Heart left ventricle (tissue), 16 donors: ENCODE measurements at regions not wholly inside any gene's neighbourhood (a gene's known extent, or its start where the extent isn't known, plus 50 kb on each side); places are given as distances from the start of the nearest gene placed in this dataset.
"Not testable (repeated sequence)": the region's sequence is repeated elsewhere in the genome, so short reads cannot be mapped to it uniquely, and the experiment has no call there.

ENCODE experiments used
- ATAC-seq, 4 donors: fragments of 200-7000 bp; cut with Tn5 transposase; one replicate each; pipeline ENCODE4 v1.9.1; 2020 to 2022; ENCODE audit warnings: moderate library complexity in 4 of 4, mild to moderate bottlenecking in 3 of 4, moderate number of reproducible peaks in 1 of 4
- DNase-seq, 5 donors: peaks; one replicate each; pipeline ENCODE4 v3.0.0-alpha.2; 2020
- H3K27ac ChIP-seq, 12 donors: fragments of 200-600 bp; sonication (generic) in 4 of 12; one replicate each; pipeline versions ENCODE4 v1.5.0 to v1.8.0; 2016 to 2022; ENCODE audit warnings: mild to moderate bottlenecking in 2 of 12
- H3K27me3 ChIP-seq, 9 donors: fragments of 200-600 bp; sonication (generic) in 2 of 9; one replicate each; pipeline versions ENCODE4 v1.5.1 to v1.8.0; 2016 to 2022; ENCODE audit warnings: mild to moderate bottlenecking in 3 of 9
- H3K36me3 ChIP-seq, 9 donors: fragments of 200-600 bp; sonication (generic) in 2 of 9; one replicate each; pipeline versions ENCODE4 v1.5.0 to v1.8.0; 2018 to 2022; ENCODE audit warnings: mild to moderate bottlenecking in 2 of 9
- H3K4me1 ChIP-seq, 12 donors: fragments of 200-600 bp; sonication (generic) in 4 of 12; one replicate each; pipeline versions ENCODE4 v1.5.0 to v1.8.0; 2016 to 2022; ENCODE audit warnings: mild to moderate bottlenecking in 3 of 12
- H3K4me3 ChIP-seq, 12 donors: fragments of 200-600 bp; sonication (generic) in 4 of 12; one replicate each; pipeline versions ENCODE4 v1.5.0 to v1.8.0; 2017 to 2022; ENCODE audit warnings: mild to moderate bottlenecking in 9 of 12, moderate library complexity in 4 of 12
- H3K9me3 ChIP-seq, 12 donors: fragments of 200-600 bp; sonication (generic) in 4 of 12; one replicate each; pipeline versions ENCODE4 v1.5.0 to v1.8.0; 2016 to 2022; ENCODE audit warnings: mild to moderate bottlenecking in 1 of 12
- POLR2A ChIP-seq, 2 donors: fragments of 450-650 bp; IDR thresholded peaks; one replicate each; pipeline ENCODE4 v1.6.1; 2017; ENCODE audit warnings: antibody characterized with exemption in 2 of 2, mild to moderate bottlenecking in 2 of 2, moderate library complexity in 2 of 2
- WGBS, 4 donors: extraction: QIAGEN DNeasy Blood & Tissue Kit in 2 of 4; methylation state at CpG; one replicate each; pipeline versions ENCODE4 v1.1.5 to v1.1.7; 2013 to 2018; 5-methylcytosine and 5-hydroxymethylcytosine counted together
- intact Hi-C, 10 donors: fragments of 100-400 bp; cut with DNase I; formaldehyde crosslinking; loops; one replicate each; pipeline versions ENCODE4 v1.11.1 to v1.14.2; 2022
- TF ChIP-seq, protein P1 (sequence below), 12 donors: fragments of 200-600 bp; sonication (generic) in 4 of 12; IDR thresholded peaks; one replicate each; pipeline versions ENCODE4 v1.5.0 to v1.8.0; 2018 to 2022; ENCODE audit warnings: antibody characterized with exemption in 12 of 12, mild to moderate bottlenecking in 5 of 12
- donor health status: ischemic (EF 13 %, LVEDD 7.1; RV severe dilation, severe dysfunction).
- donor health status: healthy with polysubstance abuse.
- donor health status: DM: no; HTN: yes; CAD: no.
- donor health status: DM: no; HTN: no; CAD: no.
- donor health status: ischemic (EF 25% LVEDD 6.9; RV normal size, moderate dysfunction).
- donor health status: ischemic (EF 25% LVEDD 5.7; RV mildly dilated, moderate dysfunction).
- donor health status: healthy.
- donor health status: DM: yes; HTN: yes; CAD: no.
- donor health status: ischemic (EF 35%, LVEDD 5.7; RV mildly dilated, moderate dysfunction).
- donor health status: nonischemic (EF 11% LVEDD 7.7; RV severe dilation, severe dysfunction).
- donor health status: DM: yes; HTN: yes; CAD: no.
- donor health status: PGD.
- donor health status: ischemic (EF 29% LVEDD 5.4; RV normal size, mild dysfunction).
- donor health status: nonischemic (EF 23%, LVEDD 6.1; RV moderate dilation, normal function).

GRCh38 chr4:34502086-34502485, 1742.2 kb downstream of the ARAP2 start:
- ATAC-seq (no peak), DNase-seq (no peak)
- Histone ChIP-seq H3K4me1 (no peaks in the 10 kb centered on the region), H3K4me3 (no peak overlapping the region), H3K9me3 (no peaks in the 10 kb centered on the region), H3K36me3 (no peaks in the 10 kb centered on the region), H3K27me3 (no peaks in the 10 kb centered on the region), H3K27ac (no peak overlapping the region)
- intact Hi-C loops = no loop called here
- TF ChIP-seq, protein P1, sequence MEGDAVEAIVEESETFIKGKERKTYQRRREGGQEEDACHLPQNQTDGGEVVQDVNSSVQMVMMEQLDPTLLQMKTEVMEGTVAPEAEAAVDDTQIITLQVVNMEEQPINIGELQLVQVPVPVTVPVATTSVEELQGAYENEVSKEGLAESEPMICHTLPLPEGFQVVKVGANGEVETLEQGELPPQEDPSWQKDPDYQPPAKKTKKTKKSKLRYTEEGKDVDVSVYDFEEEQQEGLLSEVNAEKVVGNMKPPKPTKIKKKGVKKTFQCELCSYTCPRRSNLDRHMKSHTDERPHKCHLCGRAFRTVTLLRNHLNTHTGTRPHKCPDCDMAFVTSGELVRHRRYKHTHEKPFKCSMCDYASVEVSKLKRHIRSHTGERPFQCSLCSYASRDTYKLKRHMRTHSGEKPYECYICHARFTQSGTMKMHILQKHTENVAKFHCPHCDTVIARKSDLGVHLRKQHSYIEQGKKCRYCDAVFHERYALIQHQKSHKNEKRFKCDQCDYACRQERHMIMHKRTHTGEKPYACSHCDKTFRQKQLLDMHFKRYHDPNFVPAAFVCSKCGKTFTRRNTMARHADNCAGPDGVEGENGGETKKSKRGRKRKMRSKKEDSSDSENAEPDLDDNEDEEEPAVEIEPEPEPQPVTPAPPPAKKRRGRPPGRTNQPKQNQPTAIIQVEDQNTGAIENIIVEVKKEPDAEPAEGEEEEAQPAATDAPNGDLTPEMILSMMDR (IDR thresholded peaks at IDR 0.05) = no peak
- TF ChIP-seq POLR2A (IDR thresholded peaks at IDR 0.05) = no peak
- WGBS, 4 donors = 62 to 77% (median 71%) methylated on average over 2 of the region's 2 CpGs

GRCh38 chr4:34504731-34505130, 1739.6 kb downstream of the ARAP2 start:
- H3K36me3 ChIP-seq, H3K27ac ChIP-seq, H3K4me3 ChIP-seq, H3K27me3 ChIP-seq, H3K4me1 ChIP-seq, intact Hi-C loops, ATAC-seq, H3K9me3 ChIP-seq, DNase-seq: not testable (repeated sequence)
- WGBS, 4 donors = 68 to 71% (median 70%) methylated on average over 2 of the region's 2 CpGs

DNA sequence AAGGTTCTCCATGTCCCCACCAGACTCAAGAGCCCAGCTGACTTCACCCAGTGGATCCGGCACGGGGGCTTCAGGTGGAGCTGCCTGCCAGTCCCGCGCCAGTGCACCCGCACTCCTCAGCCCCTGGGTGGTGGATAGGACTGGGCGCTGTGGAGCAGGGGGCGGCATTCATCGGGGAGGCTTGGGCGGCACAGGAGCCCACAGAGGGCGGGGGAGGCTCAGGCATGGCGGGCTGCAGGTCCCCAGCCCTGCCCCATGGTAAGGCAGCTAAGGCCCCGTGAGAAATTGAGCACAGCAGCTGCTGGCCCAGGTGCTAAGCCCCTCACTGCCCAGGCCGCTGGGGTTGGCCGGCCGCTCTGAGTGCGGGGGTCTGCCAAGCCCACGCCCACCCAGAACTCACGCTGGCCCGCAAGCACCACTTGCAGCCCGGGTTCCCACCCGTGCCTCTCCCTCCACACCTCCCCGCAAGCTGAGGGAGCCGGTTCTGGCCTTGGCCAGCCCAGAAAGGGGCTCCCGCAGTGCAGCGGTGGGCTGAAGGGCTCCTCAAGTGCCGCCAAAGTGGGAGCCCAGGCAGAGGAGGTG, 1737.7 kb downstream of the ARAP2 start:
- ATAC-seq, intact Hi-C loops, DNase-seq, H3K27me3 ChIP-seq, H3K36me3 ChIP-seq, H3K4me3 ChIP-seq, H3K9me3 ChIP-seq, H3K4me1 ChIP-seq, H3K27ac ChIP-seq: not testable (repeated sequence)
- WGBS, 4 donors = 89 to 93% (median 90%) methylated on average over 8 to 26 of the region's 26 CpGs

GRCh38 chr4:34512616-34513015, 1731.7 kb downstream of the ARAP2 start:
- Histone ChIP-seq H3K4me3 (no peak overlapping the region), H3K27ac (no peak overlapping the region), H3K4me1 (no peaks in the 10 kb centered on the region), H3K36me3 (no peaks in the 10 kb centered on the region), H3K9me3 (peaks cover 0 to 12% (median 4%) of the 10 kb centered on the region in 12 donors), H3K27me3 (no peaks in the 10 kb centered on the region)
- DNase-seq (no peak), ATAC-seq (no peak)
- intact Hi-C loops = no loop called here
- TF ChIP-seq, protein P1 (IDR thresholded peaks at IDR 0.05) = no peak
- no peak for TF ChIP-seq POLR2A (IDR thresholded peaks at IDR 0.05)

GRCh38 chr4:34516524-34516923, 1727.8 kb downstream of the ARAP2 start:
- WGBS, 4 donors = 85 to 89% (median 87%) methylated on average over 3 of the region's 3 CpGs
- intact Hi-C loops = no loop called here
- peaks cover 0 to 12% (median 2%) of the 10 kb centered on the region in 12 donors for H3K9me3 ChIP-seq
- TF ChIP-seq, protein P1 (IDR thresholded peaks at IDR 0.05) = no peak
- TF ChIP-seq POLR2A (IDR thresholded peaks at IDR 0.05) = no peak
- DNase-seq (no peak), ATAC-seq (no peak)
- H3K36me3 ChIP-seq = no peaks in the 10 kb centered on the region
- H3K27me3 ChIP-seq = no peaks in the 10 kb centered on the region
- no peak overlapping the region for H3K27ac ChIP-seq
- H3K4me3 ChIP-seq = no peak overlapping the region
- no peaks in the 10 kb centered on the region for H3K4me1 ChIP-seq
